HG02884 (cell line): ENCODE measurements at regions not wholly inside any gene's neighbourhood (a gene's known extent, or its start where the extent isn't known, plus 50 kb on each side); places are given as distances from the start of the nearest gene placed in this dataset.

ENCODE experiments used
- ATAC-seq: cut with Tn5 transposase; IDR thresholded peaks from one replicate; pipeline ENCODE4 v1.9.1; 2021; ENCODE audit warnings: mild to moderate bottlenecking, moderate library complexity; ENCODE audit not compliant: unreplicated experiment

- ATAC-seq, result no peak
These were observed 201.9 kb upstream of the ANKRD55 start for GRCh38 chr5:56434986-56435385.

DNA sequence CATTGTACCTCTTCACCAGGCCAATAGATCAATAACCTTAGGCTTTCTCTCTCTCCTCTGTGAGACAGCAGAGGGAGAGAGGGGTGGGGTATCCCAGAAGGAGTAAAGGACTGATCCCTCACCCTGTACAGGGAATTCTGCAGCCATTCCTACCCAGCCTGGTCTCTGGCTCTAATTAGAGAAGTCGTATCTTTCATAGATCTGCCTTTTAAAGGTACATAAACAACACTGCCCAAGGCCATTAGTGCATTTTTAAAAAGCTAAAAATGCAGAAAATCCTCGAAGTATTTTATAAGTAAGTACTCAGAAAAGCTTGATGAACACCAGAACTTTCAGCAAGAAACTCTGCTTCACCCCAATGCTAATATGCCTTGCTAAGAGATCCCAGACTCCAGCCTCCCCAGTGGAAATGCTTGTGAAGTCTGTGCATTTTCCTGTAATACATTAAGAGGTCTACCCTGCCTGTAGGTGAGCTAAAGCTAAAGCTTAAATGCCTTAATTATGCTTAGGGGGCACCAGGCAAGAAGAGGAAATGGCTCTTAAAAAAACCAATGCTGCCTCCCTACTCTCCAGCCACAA lies 200.0 kb upstream of the ANKRD55 start:
- ATAC-seq, result no peak

DNA sequence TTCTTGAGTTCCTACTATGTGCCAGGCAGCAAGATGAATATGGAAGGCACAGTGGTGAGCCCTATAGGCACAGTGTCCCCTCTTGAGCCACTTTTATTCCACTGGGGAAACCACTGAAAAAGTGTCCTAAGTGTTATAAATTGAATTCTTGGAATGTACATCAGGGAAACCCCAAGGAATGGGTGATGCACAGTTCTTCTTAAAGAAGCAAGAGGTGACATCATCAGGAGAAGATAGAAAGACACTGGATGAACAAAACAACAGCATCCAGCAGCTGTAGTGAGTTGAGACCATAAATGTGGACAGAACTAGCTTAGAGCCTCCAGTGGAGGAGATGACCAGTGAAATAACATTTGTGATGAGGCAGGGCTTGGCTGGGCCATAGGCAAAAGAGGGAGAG lies 199.2 kb upstream of the ANKRD55 start:
- ATAC-seq, result no peak

DNA sequence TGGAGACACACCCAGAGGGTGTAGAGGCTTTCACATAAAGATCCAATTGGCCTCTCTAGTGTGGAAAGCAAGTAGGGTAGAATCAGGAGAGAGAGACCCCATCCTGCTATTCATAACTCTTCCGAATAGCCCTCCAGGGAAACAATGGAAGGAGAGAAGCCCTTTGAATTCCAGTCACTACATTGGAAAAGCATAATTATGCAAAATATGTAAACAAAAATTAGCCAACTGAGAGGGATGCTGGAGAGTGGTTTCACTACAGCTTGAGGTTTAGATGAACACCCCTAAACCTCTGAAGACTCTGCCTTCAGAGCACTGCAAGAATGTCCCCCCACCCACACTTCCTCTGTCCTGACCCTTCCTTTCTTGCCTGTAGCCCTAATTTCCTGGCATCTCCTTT lies 197.3 kb upstream of the ANKRD55 start:
- no peak for ATAC-seq

- no peak for ATAC-seq
These were observed 196.0 kb upstream of the ANKRD55 start for GRCh38 chr5:56429110-56429561.

- ATAC-seq, result no peak
These were observed 193.6 kb upstream of the ANKRD55 start for GRCh38 chr5:56426693-56427092.

DNA sequence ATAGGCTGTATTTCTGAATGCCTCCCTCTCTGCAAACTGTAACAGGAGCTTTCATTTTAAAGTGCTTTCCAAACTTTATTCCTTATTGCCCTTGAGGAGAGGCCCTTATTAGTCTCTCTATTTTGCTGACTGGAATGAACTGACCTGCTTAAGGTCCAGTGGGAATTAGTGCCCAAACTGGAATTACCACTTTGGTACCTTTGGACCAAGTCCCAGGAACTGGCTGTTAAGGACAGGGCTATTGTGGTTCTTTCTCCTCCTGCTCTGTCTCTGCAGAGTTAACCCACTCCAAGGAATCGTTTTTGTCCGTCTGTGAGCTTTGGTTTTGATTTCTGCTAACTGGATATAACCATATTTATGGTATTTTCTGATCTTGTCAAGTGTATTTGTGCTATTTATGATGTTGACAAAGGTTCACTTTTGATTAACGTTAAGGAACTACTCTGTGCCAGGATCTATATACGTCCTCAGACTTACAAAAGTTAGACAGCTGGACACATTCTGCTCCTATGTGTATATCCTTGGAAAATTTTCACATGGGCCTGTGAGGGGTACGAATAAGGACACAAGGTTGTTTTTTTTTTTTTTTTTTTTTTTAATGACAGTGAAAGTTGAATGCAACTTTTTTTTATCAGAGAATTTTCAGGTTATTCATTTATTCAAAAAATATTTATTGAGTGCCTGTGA lies 189.1 kb upstream of the ANKRD55 start:
- ATAC-seq, result no peak

GRCh38 chr5:56421246-56422075 lies 188.3 kb upstream of the ANKRD55 start:
- no peak for ATAC-seq

DNA sequence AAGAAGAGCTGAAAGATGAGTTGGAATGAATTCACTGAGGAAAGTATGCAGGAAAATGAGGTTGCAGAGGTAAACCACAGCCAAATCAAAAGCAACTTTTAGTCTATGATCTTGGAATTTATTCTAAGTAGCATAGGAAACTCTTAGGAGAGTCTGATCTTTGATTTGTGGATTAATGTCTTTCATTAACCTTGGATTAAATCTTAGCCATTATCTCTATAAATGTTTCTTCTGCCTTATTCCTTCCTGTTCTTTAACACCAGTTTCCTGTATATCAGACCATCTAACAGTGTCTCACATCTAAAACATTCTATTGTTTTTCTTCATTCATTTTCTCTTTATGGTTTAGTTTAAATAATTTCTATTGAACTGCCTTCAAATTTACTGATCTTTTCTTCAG lies 187.2 kb upstream of the ANKRD55 start:
- no peak for ATAC-seq

- no peak for ATAC-seq
These were observed 186.5 kb upstream of the ANKRD55 start for GRCh38 chr5:56419667-56420066.

- peak; percentile 82 for ATAC-seq
These were observed 182.2 kb upstream of the ANKRD55 start for GRCh38 chr5:56415356-56415765.

DNA sequence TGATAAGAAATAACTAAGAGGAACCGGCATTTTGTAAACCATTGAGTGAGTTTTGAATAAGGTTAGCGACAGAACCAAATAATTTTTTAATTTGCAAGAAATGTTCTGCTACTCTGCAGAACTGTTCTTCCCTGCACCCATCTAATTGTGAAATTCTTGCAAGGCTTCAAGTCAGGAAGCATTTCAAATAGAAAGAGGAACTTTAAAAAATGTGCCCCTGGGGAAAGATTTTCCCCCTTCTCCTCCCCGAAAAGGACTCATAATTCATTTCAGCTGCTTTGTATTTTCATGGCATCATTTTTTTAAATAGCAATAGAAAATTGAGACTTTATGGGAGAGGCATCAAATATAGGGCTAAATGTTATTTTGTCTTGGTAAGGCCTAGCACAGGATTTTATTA lies 180.9 kb upstream of the ANKRD55 start:
- no peak for ATAC-seq

- no peak for ATAC-seq
These were observed 180.4 kb upstream of the ANKRD55 start for GRCh38 chr5:56413546-56413945.

GRCh38 chr5:56412601-56413379 lies 179.7 kb upstream of the ANKRD55 start:
- ATAC-seq, result peak; percentile 87

DNA sequence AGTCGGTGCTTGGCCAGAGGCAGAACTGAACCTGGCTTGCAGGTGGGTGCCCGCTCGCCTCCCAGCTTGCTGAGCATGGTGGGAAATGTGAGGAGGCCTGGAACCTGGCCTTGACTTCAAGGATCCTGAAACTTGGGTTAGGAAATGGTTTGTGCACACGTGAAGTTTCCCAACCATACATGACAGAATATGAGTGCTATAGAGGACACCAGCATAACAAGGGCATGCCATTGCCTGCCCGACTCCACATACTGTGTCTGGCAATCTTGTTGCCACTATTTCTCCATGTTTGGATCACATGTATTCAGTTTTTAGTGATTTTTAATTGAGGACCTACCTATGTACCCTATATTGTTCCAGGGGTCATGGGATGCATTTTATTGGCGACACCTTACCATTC lies 177.6 kb upstream of the ANKRD55 start:
- ATAC-seq, result no peak

DNA sequence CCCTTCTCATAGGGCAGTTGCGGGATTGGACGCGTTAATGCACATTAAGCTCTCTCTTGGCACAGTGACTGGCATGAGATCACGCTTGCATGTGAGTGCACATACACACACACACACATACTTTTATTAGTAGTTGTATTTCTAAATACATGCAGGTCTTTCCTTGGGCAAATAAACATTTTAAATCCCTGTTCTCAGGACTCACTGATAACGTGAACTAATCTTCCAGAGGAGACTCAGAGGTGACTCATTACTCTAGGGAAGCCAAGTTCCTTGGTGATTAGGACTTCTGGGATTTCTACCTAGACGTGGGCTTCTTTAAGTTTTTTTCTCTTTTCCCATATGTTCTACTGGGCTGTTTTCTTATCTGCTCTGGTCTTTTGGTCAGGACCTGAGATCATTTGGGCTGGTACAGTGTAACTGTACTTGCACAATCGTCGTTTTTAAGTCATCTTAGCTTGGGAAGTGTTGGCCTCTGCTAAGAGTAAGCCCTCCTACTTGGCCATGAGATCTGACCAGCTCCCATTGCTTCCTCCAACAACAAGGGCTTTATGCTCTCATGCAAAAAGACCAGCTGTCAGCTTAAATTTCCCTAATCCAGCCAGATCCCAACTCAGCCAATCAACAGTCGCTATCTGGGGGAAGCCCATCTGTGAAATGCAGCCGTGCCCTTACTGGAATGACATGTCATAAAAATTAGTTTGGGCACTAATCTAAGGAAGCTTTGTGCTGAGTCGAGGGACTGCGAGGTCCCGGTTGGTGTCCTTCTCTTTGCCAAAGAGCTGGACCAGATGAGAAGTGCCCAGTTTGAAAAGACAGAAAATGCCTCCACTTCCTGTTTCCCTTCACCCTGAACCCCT lies 176.4 kb upstream of the ANKRD55 start:
- no peak for ATAC-seq

DNA sequence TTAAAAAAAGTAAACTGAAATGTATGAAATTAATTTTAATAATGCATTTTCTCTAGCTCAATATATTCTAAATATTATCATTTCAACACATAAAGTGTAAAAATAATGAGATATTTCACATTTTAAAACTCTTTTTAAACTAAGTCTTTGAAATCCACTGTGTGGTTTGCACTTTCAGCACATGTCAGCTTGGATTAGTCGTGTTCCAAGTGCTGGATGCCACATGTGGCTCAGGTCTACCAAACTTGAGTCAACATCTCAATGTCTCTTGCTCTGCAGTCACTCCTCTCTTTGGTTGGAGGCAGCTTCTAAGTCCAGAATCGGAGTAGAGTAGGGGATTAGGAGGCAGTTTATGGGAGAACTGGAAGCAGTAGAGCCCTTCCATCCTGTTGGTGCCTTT lies 173.7 kb upstream of the ANKRD55 start:
- ATAC-seq, result no peak

- no peak for ATAC-seq
These were observed 173.1 kb upstream of the ANKRD55 start for GRCh38 chr5:56406221-56406620.

GRCh38 chr5:56405116-56405908 lies 172.2 kb upstream of the ANKRD55 start:
- no peak for ATAC-seq
